Adipocyte (in vitro differentiated cells): ENCODE measurements at regions not wholly inside any gene's neighbourhood (a gene's known extent, or its start where the extent isn't known, plus 50 kb on each side); places are given as distances from the start of the nearest gene placed in this dataset.

Experiments
- DNase-seq: peaks from one replicate; pipeline ENCODE4 v3.0.0-alpha.2; 2015; ENCODE audit warnings: low read depth
- H3K27me3 ChIP-seq: replicated peaks from 2 replicates; pipeline ENCODE4 v1.7.0; 2013; ENCODE audit warnings: mild to moderate bottlenecking, low read length, moderate library complexity; ENCODE audit not compliant: control insufficient read depth, insufficient read depth
- H3K36me3 ChIP-seq: 2 replicates; pipeline ENCODE4 v1.7.0; 2013; ENCODE audit warnings: low read length, mild to moderate bottlenecking, moderate library complexity; ENCODE audit not compliant: control insufficient read depth, insufficient read depth, severe bottlenecking
- H3K4me1 ChIP-seq: 2 replicates; pipeline ENCODE4 v1.7.0; 2013; ENCODE audit warnings: mild to moderate bottlenecking, low read length, moderate library complexity; ENCODE audit not compliant: control insufficient read depth, insufficient read depth
- H3K4me3 ChIP-seq: 2 replicates; pipeline ENCODE4 v1.7.0; 2013; ENCODE audit warnings: mild to moderate bottlenecking, low read length, moderate library complexity
- H3K9ac ChIP-seq: 2 replicates; pipeline ENCODE4 v1.7.0; 2013; ENCODE audit warnings: mild to moderate bottlenecking, low read length, moderate library complexity
- H3K9me3 ChIP-seq: 2 replicates; pipeline ENCODE4 v1.7.0; 2013; ENCODE audit warnings: mild to moderate bottlenecking, low read length, moderate library complexity; ENCODE audit not compliant: control insufficient read depth

DNA sequence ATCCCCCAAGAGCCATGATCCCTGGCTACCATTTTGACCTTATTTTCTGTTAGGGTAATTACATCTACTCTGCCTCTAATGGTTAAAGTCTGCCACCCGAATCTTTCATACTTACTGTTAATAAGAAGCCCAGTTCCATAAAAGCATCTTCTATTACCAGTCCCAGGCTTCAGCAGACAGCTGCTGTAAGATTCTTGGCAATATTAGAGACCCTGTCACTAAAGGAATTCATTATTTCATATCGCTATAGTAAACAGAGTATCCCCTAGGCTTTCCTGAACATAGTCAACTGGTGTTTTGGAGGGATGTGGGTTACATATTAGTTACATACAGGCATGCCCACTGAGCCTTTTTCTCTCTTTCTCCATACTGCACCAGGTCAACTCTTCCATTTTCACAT lies 608.7 kb upstream of the SEMA6A start:
- Histone ChIP-seq H3K9me3 (no peaks in the 10 kb centered on the region), H3K4me1 (no peaks in the 10 kb centered on the region), H3K4me3 (no peak overlapping the region), H3K27me3 (no peaks in the 10 kb centered on the region), H3K36me3 (no peaks in the 10 kb centered on the region), H3K9ac (no peak overlapping the region)
- DNase-seq, result no peak

DNA sequence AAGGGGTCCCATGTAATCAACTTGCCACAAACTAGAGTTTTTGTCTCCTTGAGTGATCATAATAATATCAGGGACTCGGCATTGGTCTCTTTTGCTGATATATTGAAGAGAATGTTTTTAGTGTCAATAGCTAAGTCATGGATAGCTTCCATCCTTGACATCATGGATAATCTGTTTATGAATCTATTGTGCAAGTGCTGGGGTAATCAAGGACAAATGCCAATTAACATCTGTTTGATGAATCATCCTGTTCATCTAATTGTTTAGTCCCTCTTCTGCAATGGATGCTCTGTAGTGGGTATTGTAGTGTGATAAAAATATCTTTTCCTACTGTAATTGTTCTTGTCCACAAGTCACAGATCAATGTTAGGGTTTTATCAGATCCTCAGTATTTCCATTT lies 607.5 kb upstream of the SEMA6A start:
- DNase-seq, result no peak
- H3K27me3 ChIP-seq, result no peaks in the 10 kb centered on the region
- H3K36me3 ChIP-seq, result no peaks in the 10 kb centered on the region
- H3K4me3 ChIP-seq, result no peak overlapping the region
- no peak overlapping the region for H3K9ac ChIP-seq
- no peaks in the 10 kb centered on the region for H3K9me3 ChIP-seq
- H3K4me1 ChIP-seq, result no peaks in the 10 kb centered on the region

DNA sequence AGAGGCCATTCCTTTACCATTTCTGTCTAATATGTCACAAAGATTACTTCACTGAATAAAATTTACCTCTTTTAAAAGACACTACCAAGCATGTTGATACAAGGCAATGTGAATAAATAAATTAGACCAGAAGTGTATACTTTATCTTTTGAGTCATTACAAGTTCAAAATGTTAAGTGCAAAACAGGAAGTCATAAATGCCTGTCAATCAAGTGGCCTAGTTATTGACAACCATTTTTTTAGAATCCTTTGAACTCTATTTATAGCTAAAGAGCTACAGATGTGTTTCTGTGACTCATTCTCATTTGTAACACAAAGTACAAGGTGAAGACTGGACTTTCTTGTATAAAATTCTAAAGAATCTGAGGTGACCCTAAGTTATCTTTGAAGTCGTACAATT lies 602.7 kb upstream of the SEMA6A start:
- DNase-seq, result no peak
- H3K9me3 ChIP-seq, result no peaks in the 10 kb centered on the region
- H3K36me3 ChIP-seq, result no peaks in the 10 kb centered on the region

DNA sequence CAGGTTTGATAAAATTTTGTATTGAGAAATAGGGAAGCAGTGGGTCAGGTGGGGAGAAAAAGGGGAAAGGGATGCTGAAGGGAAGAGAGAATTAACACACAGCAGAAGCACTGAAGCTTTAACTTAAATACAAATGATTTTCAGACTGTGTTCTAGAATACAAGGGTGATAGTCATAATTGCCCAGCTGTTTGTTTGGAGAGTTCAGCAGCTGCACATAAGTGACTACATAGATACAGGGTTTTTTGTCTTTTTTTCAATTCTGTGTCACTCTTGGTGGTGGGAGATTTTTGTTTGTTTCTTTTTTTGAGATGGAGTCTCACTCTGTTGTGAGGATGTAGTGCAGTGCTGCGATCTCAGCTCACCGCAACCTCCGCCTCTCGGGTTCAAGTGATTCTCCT lies 590.4 kb upstream of the SEMA6A start:
- H3K4me3 ChIP-seq, result no peak overlapping the region
- H3K4me1 ChIP-seq, result no peaks in the 10 kb centered on the region
- no peaks in the 10 kb centered on the region for H3K9me3 ChIP-seq
- no peak for DNase-seq
- no peaks in the 10 kb centered on the region for H3K36me3 ChIP-seq
- H3K27me3 ChIP-seq, result no peaks in the 10 kb centered on the region
- no peak overlapping the region for H3K9ac ChIP-seq

More for the DNA sequence above, 602.7 kb upstream of the SEMA6A start:
- no peak overlapping the region for H3K9ac ChIP-seq
- no peaks in the 10 kb centered on the region for H3K27me3 ChIP-seq
- no peak overlapping the region for H3K4me3 ChIP-seq
- H3K4me1 ChIP-seq, result no peaks in the 10 kb centered on the region

DNA sequence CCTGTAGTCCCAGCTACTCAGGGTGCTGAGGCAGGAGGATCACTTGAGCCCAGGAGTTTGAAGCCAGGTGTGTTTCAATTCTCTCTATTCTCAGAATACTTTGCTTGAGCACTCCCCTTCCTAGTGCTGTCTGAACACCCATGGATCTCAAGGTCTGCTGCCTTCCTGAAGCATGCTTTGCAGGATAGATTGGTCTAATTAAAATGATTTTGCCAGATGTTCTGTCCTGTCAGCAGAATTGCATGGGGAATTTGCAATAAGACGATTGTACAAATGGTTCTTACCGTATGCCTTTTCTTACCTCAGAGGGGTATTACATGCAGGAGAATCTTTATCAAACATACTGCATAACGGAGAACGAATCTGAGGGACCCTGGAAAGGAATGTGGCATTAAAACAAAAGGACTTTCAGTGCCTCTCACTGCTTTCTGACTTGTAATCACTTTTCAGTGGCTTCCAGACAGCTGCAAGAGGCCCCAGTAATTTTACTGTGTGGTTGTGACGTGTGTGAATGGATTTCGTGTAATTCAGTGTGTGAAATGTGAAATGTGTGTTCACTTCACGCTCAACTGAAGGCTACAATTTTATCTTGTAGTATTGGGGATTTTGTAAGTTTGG lies 587.2 kb upstream of the SEMA6A start:
- Histone ChIP-seq H3K36me3 (no peaks in the 10 kb centered on the region), H3K27me3 (no peaks in the 10 kb centered on the region), H3K9ac (no peak overlapping the region), H3K4me1 (no peaks in the 10 kb centered on the region), H3K4me3 (no peak overlapping the region), H3K9me3 (no peaks in the 10 kb centered on the region)
- DNase-seq, result no peak

DNA sequence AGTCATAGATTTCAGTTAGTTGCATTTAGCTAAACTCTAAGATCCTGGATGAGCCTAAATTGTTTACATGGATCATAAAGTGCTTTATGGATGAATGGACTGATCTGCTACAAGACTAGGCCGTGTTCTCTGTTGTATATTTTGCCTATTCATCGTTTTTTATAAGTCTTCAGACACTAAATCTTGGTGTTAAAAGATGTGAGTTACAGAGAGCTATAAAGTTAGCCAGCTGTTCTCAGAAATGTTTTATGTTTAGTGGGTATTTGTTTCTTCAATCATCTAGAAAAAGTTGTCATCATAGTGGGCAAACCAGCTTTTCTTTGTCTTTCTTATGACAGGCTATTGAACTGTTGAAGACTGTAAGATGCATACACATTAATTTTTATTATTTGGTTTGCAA lies 585.8 kb upstream of the SEMA6A start:
- no peaks in the 10 kb centered on the region for H3K27me3 ChIP-seq
- no peak overlapping the region for H3K9ac ChIP-seq
- DNase-seq, result no peak
- H3K36me3 ChIP-seq, result no peaks in the 10 kb centered on the region
- no peaks in the 10 kb centered on the region for H3K4me1 ChIP-seq
- H3K4me3 ChIP-seq, result no peak overlapping the region
- no peaks in the 10 kb centered on the region for H3K9me3 ChIP-seq

DNA sequence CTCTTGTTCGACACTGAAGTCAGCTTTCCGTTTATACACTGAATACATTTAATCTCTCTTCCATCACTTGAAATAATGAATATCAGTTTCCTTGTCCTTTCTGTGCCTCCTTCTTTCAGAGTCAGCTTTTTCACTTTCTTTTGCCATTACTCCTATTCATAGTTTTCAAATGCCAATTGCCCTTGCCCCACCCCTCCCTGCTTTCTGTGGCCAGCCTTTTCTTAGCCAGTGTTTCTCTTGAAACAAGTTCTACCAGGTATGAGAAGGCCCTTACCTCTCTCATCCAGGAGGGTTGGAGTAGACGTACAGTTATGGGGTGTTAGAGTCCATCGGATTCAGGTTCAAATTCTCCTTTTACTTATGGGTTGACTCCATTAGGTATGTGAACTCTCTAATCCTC lies 574.7 kb upstream of the SEMA6A start:
- Histone ChIP-seq H3K4me3 (no peak overlapping the region), H3K36me3 (no peaks in the 10 kb centered on the region), H3K4me1 (no peaks in the 10 kb centered on the region), H3K9me3 (no peaks in the 10 kb centered on the region), H3K27me3 (no peaks in the 10 kb centered on the region), H3K9ac (no peak overlapping the region)
- no peak for DNase-seq

DNA sequence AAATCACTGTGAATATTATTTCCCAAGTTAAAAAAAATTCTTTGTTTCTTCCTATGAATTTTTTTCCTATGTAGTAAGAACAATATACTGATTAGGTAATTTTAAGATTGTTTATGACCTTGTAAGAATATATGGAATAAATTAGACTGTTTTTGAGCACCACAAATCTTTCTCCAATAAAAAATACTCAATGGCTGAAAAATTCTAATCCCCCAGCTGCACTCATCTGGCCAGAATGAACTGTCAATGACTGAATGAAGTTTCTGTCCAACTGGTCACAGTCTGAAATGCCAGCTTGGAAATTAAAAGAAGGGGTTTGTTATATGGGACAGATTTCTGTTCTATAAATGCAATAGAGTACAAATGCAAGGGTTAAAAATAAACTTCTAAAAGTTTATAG lies 569.5 kb upstream of the SEMA6A start:
- no peak for DNase-seq
- H3K9me3 ChIP-seq, result no peaks in the 10 kb centered on the region
- H3K4me3 ChIP-seq, result no peak overlapping the region
- no peaks in the 10 kb centered on the region for H3K27me3 ChIP-seq
- no peak overlapping the region for H3K9ac ChIP-seq
- H3K36me3 ChIP-seq, result no peaks in the 10 kb centered on the region
- H3K4me1 ChIP-seq, result peaks cover 9% of the 10 kb centered on the region

DNA sequence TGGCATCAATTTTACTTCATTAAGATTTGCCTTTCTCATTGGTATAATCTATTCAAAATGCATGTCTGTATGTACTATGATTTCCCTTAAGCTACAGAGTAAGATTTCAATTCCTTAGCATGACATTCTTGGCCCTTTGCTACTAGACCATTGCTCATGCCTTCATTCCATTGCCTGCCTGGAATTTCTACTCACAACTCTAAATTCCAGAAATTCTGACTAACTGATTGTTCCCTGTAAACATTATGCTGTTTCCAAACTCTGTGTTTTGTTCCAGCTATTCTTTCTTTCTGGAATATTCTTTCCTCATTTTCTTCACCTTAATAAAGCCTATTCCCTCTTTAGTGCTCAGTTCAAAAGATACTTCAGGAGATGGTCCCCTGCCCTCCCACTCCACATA lies 568.8 kb upstream of the SEMA6A start:
- no peak overlapping the region for H3K4me3 ChIP-seq

DNA sequence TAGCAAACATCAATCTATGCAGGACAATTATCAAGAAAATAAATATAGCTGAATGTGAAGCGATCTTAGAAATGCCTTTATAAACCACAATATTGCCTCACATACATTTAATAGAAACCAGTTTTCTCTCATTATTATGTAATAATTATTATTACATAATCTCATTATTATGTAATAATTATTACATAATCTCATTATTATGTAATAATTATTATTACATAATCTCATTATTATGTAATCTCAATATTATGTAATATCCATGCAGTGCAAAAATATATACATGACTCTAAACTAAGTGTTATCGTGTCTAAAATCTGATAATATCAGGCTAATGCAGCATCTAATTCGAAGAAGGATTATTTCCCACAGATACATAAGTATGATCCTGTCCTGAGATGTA lies 563.9 kb upstream of the SEMA6A start:
- Histone ChIP-seq H3K36me3 (no peaks in the 10 kb centered on the region), H3K4me3 (no peak overlapping the region), H3K9ac (no peak overlapping the region), H3K4me1 (peaks cover 3% of the 10 kb centered on the region), H3K27me3 (no peaks in the 10 kb centered on the region), H3K9me3 (no peaks in the 10 kb centered on the region)
- DNase-seq, result no peak

More for the DNA sequence above, 568.8 kb upstream of the SEMA6A start:
- Histone ChIP-seq H3K36me3 (no peaks in the 10 kb centered on the region), H3K9ac (no peak overlapping the region), H3K4me1 (peaks cover 9% of the 10 kb centered on the region), H3K9me3 (no peaks in the 10 kb centered on the region), H3K27me3 (no peaks in the 10 kb centered on the region)
- DNase-seq, result peak; percentile 3

DNA sequence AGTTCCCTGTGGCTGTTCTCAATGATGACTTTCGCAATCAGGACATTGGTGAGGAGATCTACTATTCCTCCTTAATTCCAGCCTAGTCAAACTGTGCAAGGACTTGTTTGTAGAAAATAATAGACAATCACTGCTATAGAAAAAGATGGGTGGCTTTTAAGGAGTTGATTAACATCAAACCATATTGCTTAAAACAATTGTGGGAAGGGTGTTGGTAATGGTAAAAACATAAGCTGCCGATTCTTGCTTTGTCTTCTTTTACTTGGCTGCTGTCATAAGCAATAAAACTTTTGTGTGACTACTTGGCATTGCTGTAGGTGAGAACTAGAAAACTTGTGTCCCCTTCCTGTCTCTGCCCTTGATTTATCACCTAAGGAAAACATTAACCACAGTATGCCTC lies 561.2 kb upstream of the SEMA6A start:
- no peak for DNase-seq
- Histone ChIP-seq H3K27me3 (no peaks in the 10 kb centered on the region), H3K4me3 (no peak overlapping the region), H3K9me3 (no peaks in the 10 kb centered on the region), H3K36me3 (no peaks in the 10 kb centered on the region), H3K4me1 (no peaks in the 10 kb centered on the region), H3K9ac (no peak overlapping the region)

DNA sequence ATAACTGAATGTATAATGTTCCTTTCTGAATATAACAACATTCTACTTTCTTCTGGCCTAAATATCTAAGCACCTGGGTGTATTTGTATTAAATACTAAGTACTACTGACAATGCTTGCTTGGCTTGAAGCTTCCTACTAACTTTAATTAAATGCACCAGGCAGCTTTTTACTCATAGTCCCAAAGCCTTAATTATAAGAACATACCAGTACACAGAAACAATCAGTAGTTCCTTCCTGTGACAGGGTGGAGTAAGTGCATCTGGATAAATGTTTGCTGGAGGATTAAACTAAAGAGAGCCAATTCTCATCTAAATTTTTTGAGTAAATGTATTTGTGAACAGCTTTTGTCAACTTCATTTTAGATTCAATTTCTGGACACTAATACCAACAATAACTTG lies 558.6 kb upstream of the SEMA6A start:
- H3K9me3 ChIP-seq, result no peaks in the 10 kb centered on the region
- H3K36me3 ChIP-seq, result no peaks in the 10 kb centered on the region
- H3K27me3 ChIP-seq, result no peaks in the 10 kb centered on the region
- H3K9ac ChIP-seq, result no peak overlapping the region
- no peak overlapping the region for H3K4me3 ChIP-seq
- H3K4me1 ChIP-seq, result no peaks in the 10 kb centered on the region
- DNase-seq, result no peak
